Neural progenitor cell (in vitro differentiated cells): ENCODE measurements at regions not wholly inside any gene's neighbourhood (a gene's known extent, or its start where the extent isn't known, plus 50 kb on each side); places are given as distances from the start of the nearest gene placed in this dataset.

Experiments
- DNase-seq: peaks from one replicate; pipeline ENCODE4 v3.0.0-alpha.2; 2016; ENCODE audit warnings: low spot score
- H2AFZ ChIP-seq: fragments of 200-600 bp; sonication (generic); replicated peaks from 2 replicates; pipeline ENCODE4 v1.6.1; 2016; ENCODE audit warnings: antibody characterized with exemption
- H3F3A ChIP-seq: fragments of 200-600 bp; sonication (generic); 2 replicates; pipeline ENCODE4 v1.6.1; 2016; ENCODE audit warnings: antibody characterized with exemption, low read depth
- H3K27ac ChIP-seq: fragments of 200-600 bp; sonication (generic); 2 replicates; pipeline ENCODE4 v1.5.1; 2016; ENCODE audit warnings: mild to moderate bottlenecking
- H3K27me3 ChIP-seq: fragments of 200-600 bp; sonication (generic); 2 replicates; pipeline ENCODE4 v1.6.1; 2016; ENCODE audit warnings: mild to moderate bottlenecking, moderate library complexity
- H3K36me3 ChIP-seq: fragments of 200-600 bp; sonication (generic); 2 replicates; pipeline ENCODE4 v1.5.1; 2016
- H3K4me1 ChIP-seq: fragments of 200-600 bp; sonication (generic); 2 replicates; pipeline ENCODE4 v1.6.1; 2016; ENCODE audit warnings: mixed run types
- H3K4me2 ChIP-seq: fragments of 200-600 bp; sonication (generic); 2 replicates; pipeline ENCODE4 v1.6.1; 2016
- H3K4me3 ChIP-seq: fragments of 200-600 bp; sonication (generic); 2 replicates; pipeline ENCODE4 v1.5.1; 2016
- H3K79me2 ChIP-seq: fragments of 200-600 bp; sonication (generic); 2 replicates; pipeline ENCODE4 v1.6.1; 2016; ENCODE audit warnings: low read depth
- H3K9ac ChIP-seq: fragments of 200-600 bp; sonication (generic); 2 replicates; pipeline ENCODE4 v1.6.1; 2016
- H3K9me3 ChIP-seq: fragments of 200-600 bp; sonication (generic); 2 replicates; pipeline ENCODE4 v1.5.1; 2016; ENCODE audit warnings: low read depth
- H4K20me1 ChIP-seq: fragments of 200-600 bp; sonication (generic); 2 replicates; pipeline ENCODE4 v1.6.1; 2016; ENCODE audit warnings: low read depth
- H3K27ac Mint-ChIP-seq: 3 replicates; pipeline ENCODE4 v1.8.0; 2021; ENCODE audit warnings: mixed read lengths
- H3K27me3 Mint-ChIP-seq: 2 replicates; pipeline ENCODE4 v1.8.0; 2022; ENCODE audit warnings: low read depth, mild to moderate bottlenecking, inconsistent platforms, moderate library complexity, mixed read lengths; ENCODE audit not compliant: insufficient read depth
- H3K36me3 Mint-ChIP-seq: 3 replicates; pipeline ENCODE4 v1.8.0; 2021; ENCODE audit warnings: mixed read lengths
- H3K4me1 Mint-ChIP-seq: 3 replicates; pipeline ENCODE4 v1.8.0; 2021; ENCODE audit warnings: mixed read lengths
- H3K4me3 Mint-ChIP-seq: 3 replicates; pipeline ENCODE4 v1.8.0; 2021; ENCODE audit warnings: mild to moderate bottlenecking, moderate library complexity, mixed read lengths
- H3K9me3 Mint-ChIP-seq: 3 replicates; pipeline ENCODE4 v1.8.0; 2020; ENCODE audit warnings: mixed read lengths
- EZH2 ChIP-seq: fragments of 200-600 bp; sonication (generic); IDR thresholded peaks from 2 replicates; pipeline ENCODE4 v1.6.1; 2017; ENCODE audit warnings: antibody characterized with exemption, mild to moderate bottlenecking, moderate library complexity
- EZH2phosphoT487 ChIP-seq: fragments of 200-600 bp; sonication (generic); IDR thresholded peaks from 2 replicates; pipeline ENCODE4 v1.6.1; 2017; ENCODE audit warnings: antibody characterized with exemption
- TF ChIP-seq, protein P1 (sequence below): fragments of 200-600 bp; sonication (generic); IDR thresholded peaks from 2 replicates; pipeline ENCODE4 v1.5.1; 2017; ENCODE audit warnings: antibody characterized with exemption, mild to moderate bottlenecking

DNA sequence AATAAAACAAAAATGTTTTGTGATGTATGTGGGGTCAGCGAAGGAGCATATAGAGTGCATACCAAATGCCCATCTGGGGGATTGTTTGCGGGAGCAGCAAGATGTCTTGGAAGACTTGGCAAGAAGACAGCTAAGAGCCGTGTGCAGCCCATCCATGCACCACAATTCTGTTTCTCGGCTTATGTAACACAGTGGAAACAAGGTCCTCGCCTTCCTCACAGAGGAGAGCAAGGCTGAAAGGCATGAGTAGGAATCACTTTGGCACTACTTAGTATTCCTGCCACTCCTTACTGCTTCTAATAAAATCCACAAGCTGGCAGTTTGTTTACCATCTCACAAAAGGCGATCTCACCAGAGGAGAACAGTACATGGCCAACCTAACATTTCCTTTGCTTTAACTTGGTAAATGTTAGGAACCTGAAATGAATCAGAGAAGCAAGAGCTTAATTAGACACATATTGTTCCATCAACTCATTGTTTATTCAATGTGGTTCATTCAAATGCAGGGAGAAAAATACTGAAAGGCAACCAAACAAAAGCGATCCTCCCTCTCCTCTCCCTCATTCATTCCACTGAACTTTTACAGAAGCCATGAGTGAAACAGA, 648.1 kb downstream of the ACTL7B start:
- Histone ChIP-seq H3K9me3 (no peaks in the 10 kb centered on the region), H3K4me1 (peaks cover 9% of the 10 kb centered on the region), H3K9ac (no peak overlapping the region), H3K27me3 (no peaks in the 10 kb centered on the region), H3K79me2 (no peaks in the 10 kb centered on the region), H3K4me3 (no peak overlapping the region), H3K36me3 (no peaks in the 10 kb centered on the region), H3K4me2 (no peak overlapping the region), H4K20me1 (no peaks in the 10 kb centered on the region), H2AFZ (peak overlapping the region; percentile 36), H3F3A (no peaks in the 10 kb centered on the region), H3K27ac (no peak overlapping the region)
- no peak overlapping the region for H3K4me3 Mint-ChIP-seq
- TF ChIP-seq EZH2, result no peak
- TF ChIP-seq, protein P1, sequence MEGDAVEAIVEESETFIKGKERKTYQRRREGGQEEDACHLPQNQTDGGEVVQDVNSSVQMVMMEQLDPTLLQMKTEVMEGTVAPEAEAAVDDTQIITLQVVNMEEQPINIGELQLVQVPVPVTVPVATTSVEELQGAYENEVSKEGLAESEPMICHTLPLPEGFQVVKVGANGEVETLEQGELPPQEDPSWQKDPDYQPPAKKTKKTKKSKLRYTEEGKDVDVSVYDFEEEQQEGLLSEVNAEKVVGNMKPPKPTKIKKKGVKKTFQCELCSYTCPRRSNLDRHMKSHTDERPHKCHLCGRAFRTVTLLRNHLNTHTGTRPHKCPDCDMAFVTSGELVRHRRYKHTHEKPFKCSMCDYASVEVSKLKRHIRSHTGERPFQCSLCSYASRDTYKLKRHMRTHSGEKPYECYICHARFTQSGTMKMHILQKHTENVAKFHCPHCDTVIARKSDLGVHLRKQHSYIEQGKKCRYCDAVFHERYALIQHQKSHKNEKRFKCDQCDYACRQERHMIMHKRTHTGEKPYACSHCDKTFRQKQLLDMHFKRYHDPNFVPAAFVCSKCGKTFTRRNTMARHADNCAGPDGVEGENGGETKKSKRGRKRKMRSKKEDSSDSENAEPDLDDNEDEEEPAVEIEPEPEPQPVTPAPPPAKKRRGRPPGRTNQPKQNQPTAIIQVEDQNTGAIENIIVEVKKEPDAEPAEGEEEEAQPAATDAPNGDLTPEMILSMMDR, result no peak
- no peak for TF ChIP-seq EZH2phosphoT487
- no peaks in the 10 kb centered on the region for H3K27me3 Mint-ChIP-seq
- H3K27ac Mint-ChIP-seq, result no peak overlapping the region
- peaks cover 12% of the 10 kb centered on the region for H3K9me3 Mint-ChIP-seq
- no peak for DNase-seq
- no peaks in the 10 kb centered on the region for H3K4me1 Mint-ChIP-seq
- peaks cover 1% of the 10 kb centered on the region for H3K36me3 Mint-ChIP-seq

DNA sequence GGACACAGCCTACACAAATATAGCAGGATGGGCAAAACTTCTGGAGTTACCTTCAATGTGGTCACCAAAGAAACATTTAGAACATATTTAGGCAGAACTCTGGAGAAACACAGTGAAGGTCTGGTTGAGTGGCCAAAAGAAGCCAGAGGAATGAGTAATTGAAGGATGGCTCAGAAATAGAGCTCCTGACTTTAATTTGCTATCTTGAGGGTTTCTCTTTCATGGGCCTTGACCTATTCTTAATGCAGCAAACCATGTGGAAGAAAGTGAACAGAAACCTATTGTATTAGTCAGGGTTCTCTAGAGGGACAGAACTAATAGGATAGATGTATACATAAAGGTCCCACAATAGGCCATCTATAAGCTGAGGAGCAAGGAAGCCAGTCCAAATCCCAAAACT, 650.5 kb downstream of the ACTL7B start:
- H3K9ac ChIP-seq, result no peak overlapping the region
- peaks cover 9% of the 10 kb centered on the region for H3K4me1 ChIP-seq
- H3K9me3 Mint-ChIP-seq, result peaks cover 21% of the 10 kb centered on the region
- H3K4me3 ChIP-seq, result no peak overlapping the region
- no peaks in the 10 kb centered on the region for H3K27me3 Mint-ChIP-seq
- H3K79me2 ChIP-seq, result no peaks in the 10 kb centered on the region
- no peaks in the 10 kb centered on the region for H3K27me3 ChIP-seq
- no peak overlapping the region for H3K4me3 Mint-ChIP-seq
- no peaks in the 10 kb centered on the region for H3F3A ChIP-seq
- TF ChIP-seq EZH2phosphoT487 (no peak), EZH2 (no peak)
- TF ChIP-seq, protein P1, result no peak
- H3K4me2 ChIP-seq, result no peak overlapping the region
- DNase-seq, result no peak
- H3K9me3 ChIP-seq, result no peaks in the 10 kb centered on the region
- H2AFZ ChIP-seq, result no peak overlapping the region
- no peaks in the 10 kb centered on the region for H3K4me1 Mint-ChIP-seq
- H3K36me3 ChIP-seq, result no peaks in the 10 kb centered on the region
- no peaks in the 10 kb centered on the region for H4K20me1 ChIP-seq
- H3K27ac ChIP-seq, result no peak overlapping the region
- H3K27ac Mint-ChIP-seq, result no peak overlapping the region
- H3K36me3 Mint-ChIP-seq, result peaks cover 1% of the 10 kb centered on the region

DNA sequence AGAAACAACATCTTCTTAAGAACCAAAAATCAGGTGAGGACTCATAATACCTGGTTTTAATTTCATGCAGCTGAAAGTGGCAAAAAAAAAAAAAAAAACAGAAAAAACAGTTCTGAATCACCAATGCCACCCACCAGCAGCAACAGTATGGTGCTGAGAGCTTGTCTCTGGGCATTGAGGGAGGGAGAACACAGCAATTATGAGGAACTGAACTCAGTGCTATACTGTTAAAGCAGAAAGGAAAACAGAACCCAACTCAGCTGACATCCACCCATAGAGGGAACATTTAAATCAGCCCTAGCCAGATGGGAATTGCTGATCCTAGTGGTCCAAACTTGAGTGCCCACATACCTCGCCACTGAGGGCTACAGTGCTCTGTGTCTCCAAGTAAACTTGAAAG, 657.9 kb downstream of the ACTL7B start:
- H3K27me3 ChIP-seq, result no peaks in the 10 kb centered on the region
- H2AFZ ChIP-seq, result no peak overlapping the region
- H3K4me1 ChIP-seq, result no peaks in the 10 kb centered on the region
- Mint-ChIP-seq H3K4me3 (no peak overlapping the region), H3K27ac (no peak overlapping the region), H3K27me3 (no peaks in the 10 kb centered on the region), H3K36me3 (no peaks in the 10 kb centered on the region), H3K9me3 (peaks cover 22% of the 10 kb centered on the region), H3K4me1 (no peaks in the 10 kb centered on the region)
- no peak overlapping the region for H3K4me3 ChIP-seq
- H3K4me2 ChIP-seq, result no peak overlapping the region
- TF ChIP-seq, protein P1, result no peak
- no peak for TF ChIP-seq EZH2phosphoT487
- TF ChIP-seq EZH2, result no peak
- H3K79me2 ChIP-seq, result no peaks in the 10 kb centered on the region
- no peak for DNase-seq
- H3K9me3 ChIP-seq, result no peaks in the 10 kb centered on the region
- H3K36me3 ChIP-seq, result no peaks in the 10 kb centered on the region
- no peaks in the 10 kb centered on the region for H4K20me1 ChIP-seq
- no peak overlapping the region for H3K27ac ChIP-seq
- H3F3A ChIP-seq, result no peaks in the 10 kb centered on the region
- H3K9ac ChIP-seq, result no peak overlapping the region
